ENCODE measurements at regions not wholly inside any gene's neighbourhood (a gene's known extent, or its start where the extent isn't known, plus 50 kb on each side); places are given as distances from the start of the nearest gene placed in this dataset.

DNA sequence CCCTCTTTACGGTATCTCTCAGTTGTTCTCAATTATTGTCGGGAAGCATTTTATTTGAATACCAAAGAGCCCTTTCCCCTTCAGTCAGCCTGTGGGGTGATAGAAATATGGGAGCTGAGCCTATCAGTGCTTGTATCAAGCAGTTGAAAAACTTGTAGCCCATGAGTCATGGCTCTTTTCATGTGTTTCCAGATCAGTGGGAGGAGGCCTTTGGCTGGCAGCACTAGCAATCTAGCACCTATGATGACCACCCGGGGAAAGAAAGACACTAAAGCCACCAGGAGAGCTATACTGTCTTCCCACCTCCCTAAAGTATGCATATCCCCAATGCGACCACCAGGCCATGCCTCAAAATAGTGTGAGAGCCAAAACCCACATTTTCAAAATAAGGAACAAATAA is 696.9 kb upstream of the C9orf72 start:
- Histone ChIP-seq H2BK12ac (ENCODE audit: low read depth, low read length) (no peak overlapping the region), H3K4me3 (ENCODE audit: extremely low read depth in 1 of 4, insufficient read depth in 2 of 4, low read depth in 3 of 4, low read length in 4 of 4) (no peak overlapping the region), H3K4me1 (replicated peaks in 1 of 4; ENCODE audit: control insufficient read depth in 3 of 4, insufficient read depth in 4 of 4, low read length in 3 of 4) (peaks cover 0 to 2% (median 0%) of the 10 kb centered on the region in 4 experiments; a peak in 1 of 7 replicates), H2BK15ac (ENCODE audit: low read length) (no peak overlapping the region), H2BK5ac (ENCODE audit: low read depth, low read length) (no peak overlapping the region), H3K9ac (replicated peaks in 1 of 4; ENCODE audit: extremely low read depth in 1 of 4, low read depth in 3 of 4, low read length in 3 of 4) (no peak overlapping the region), H4K5ac (ENCODE audit: insufficient read length, low read depth, low read length) (no peak overlapping the region), H2BK20ac (ENCODE audit: low read length) (no peak overlapping the region), H2AK5ac (ENCODE audit: low read depth, low read length) (no peak overlapping the region), H3K36me3 (ENCODE audit: control insufficient read depth in 2 of 4, insufficient read depth in 4 of 4, low read length in 3 of 4) (no peaks in the 10 kb centered on the region), H3K14ac (ENCODE audit: insufficient read length) (no peak overlapping the region), H3K23me2 (ENCODE audit: low read depth, low read length) (no peaks in the 10 kb centered on the region), H4K91ac (replicated peaks; ENCODE audit: insufficient read length, low read length) (no peak overlapping the region), H3K9me3 (ENCODE audit: insufficient read depth in 2 of 2, low read depth in 1 of 2, low read length in 1 of 2) (no peaks in the 10 kb centered on the region), H3K23ac (ENCODE audit: insufficient read length) (no peak overlapping the region), H3K27ac (ENCODE audit: low read depth, low read length) (no peak overlapping the region), H3K18ac (ENCODE audit: extremely low read depth, low read length) (no peak overlapping the region), H3K56ac (replicated peaks; ENCODE audit: insufficient read length, low read depth, low read length) (no peak overlapping the region), H3K79me2 (ENCODE audit: control insufficient read depth in 1 of 2, insufficient read depth in 2 of 2, low read length in 2 of 2) (no peaks in the 10 kb centered on the region), H4K20me1 (replicated peaks in 1 of 2; ENCODE audit: control insufficient read depth in 1 of 2, insufficient read depth in 2 of 2, low read length in 2 of 2) (no peaks in the 10 kb centered on the region), H3K4ac (replicated peaks; ENCODE audit: insufficient read length, low read depth, low read length) (no peak overlapping the region), H3K27me3 (replicated peaks in 1 of 4; ENCODE audit: control insufficient read depth in 3 of 4, extremely low read depth in 1 of 4, insufficient read depth in 3 of 4, low read length in 3 of 4) (no peaks in the 10 kb centered on the region), H2BK120ac (replicated peaks; ENCODE audit: low read depth, low read length) (no peak overlapping the region), H3K79me1 (ENCODE audit: low read depth, low read length) (no peaks in the 10 kb centered on the region), H3K4me2 (ENCODE audit: insufficient read depth in 1 of 2, low read depth in 2 of 2, low read length in 2 of 2) (no peak overlapping the region), H2AFZ (ENCODE audit: low read length) (no peak overlapping the region), H4K8ac (ENCODE audit: extremely low read depth, insufficient read depth, low read length) (no peak overlapping the region)
- POLR2A ChIA-PET (ENCODE audit: partially characterized antibody): no interaction called here
- CTCF ChIA-PET (ENCODE audit: partially characterized antibody): no interaction called here
- DNase-seq (ENCODE audit: low read depth in 1 of 2, low spot score in 2 of 2) (no peak), FAIRE-seq (no peak)
- 89% methylated on average over 4 of the region's 4 CpGs; no CpG with 5 or more reads in 1 of the 2 experiments for WGBS, 2 experiments (ENCODE audit: extremely low coverage in 1 of 2, insufficient coverage in 1 of 2, insufficient read length in 1 of 2, insufficient replicate concordance in 2 of 2, low coverage in 1 of 2, low lambda C conversion rate in 2 of 2, missing lambda C conversion rate in 1 of 2)
- TF ChIP-seq PHF8 (conservative IDR thresholded peaks at IDR 0.05; ENCODE audit: low read depth, low read length) (no peak), HDAC2 (IDR thresholded peaks at IDR 0.05; ENCODE audit: borderline replicate concordance in 1 of 2, low read depth in 2 of 2, low read length in 2 of 2) (no peak), SIRT6 (IDR thresholded peaks at IDR 0.05; ENCODE audit: low read length) (no peak)
